Endodermal cell (in vitro differentiated cells): ENCODE measurements at regions not wholly inside any gene's neighbourhood (a gene's known extent, or its start where the extent isn't known, plus 50 kb on each side); places are given as distances from the start of the nearest gene placed in this dataset.

ENCODE experiments used
- DNase-seq: peaks from one replicate; pipeline ENCODE4 v3.0.0-alpha.2; 2017
- H3K27ac ChIP-seq: 2 replicates; pipeline ENCODE4 v1.5.1; 2013; ENCODE audit warnings: mild to moderate bottlenecking, low read depth, low read length, moderate library complexity
- H3K27me3 ChIP-seq: 2 replicates; pipeline ENCODE4 v1.6.1; 2013; ENCODE audit warnings: mild to moderate bottlenecking, low read length, moderate library complexity; ENCODE audit not compliant: insufficient read depth, control insufficient read depth, poor library complexity, severe bottlenecking
- H3K36me3 ChIP-seq: 2 replicates; pipeline ENCODE4 v1.7.0; 2013; ENCODE audit warnings: mild to moderate bottlenecking, low read length, moderate library complexity; ENCODE audit not compliant: control insufficient read depth, insufficient read depth
- H3K4me1 ChIP-seq: one replicate; pipeline ENCODE4 v1.7.0; 2013; ENCODE audit warnings: low read length; ENCODE audit not compliant: control insufficient read depth, insufficient read depth
- H3K4me3 ChIP-seq: 2 replicates; pipeline ENCODE4 v1.5.1; 2013; ENCODE audit warnings: mild to moderate bottlenecking, low read length, moderate library complexity
- H3K9ac ChIP-seq: 2 replicates; pipeline ENCODE4 v1.6.1; 2013; ENCODE audit warnings: mild to moderate bottlenecking, low read length, moderate library complexity; ENCODE audit not compliant: poor library complexity, severe bottlenecking; ENCODE audit errors: extremely low read depth
- H3K9me3 ChIP-seq: 2 replicates; pipeline ENCODE4 v1.6.1; 2013; ENCODE audit warnings: mild to moderate bottlenecking, low read length, moderate library complexity; ENCODE audit not compliant: control insufficient read depth
- H3K27ac Mint-ChIP-seq: 2 replicates; pipeline ENCODE4 v1.8.0; 2020; ENCODE audit warnings: mixed read lengths
- H3K27me3 Mint-ChIP-seq: 2 replicates; pipeline ENCODE4 v1.8.0; 2021; ENCODE audit warnings: mild to moderate bottlenecking, mixed read lengths; ENCODE audit not compliant: insufficient read depth
- H3K36me3 Mint-ChIP-seq: 2 replicates; pipeline ENCODE4 v1.8.0; 2020; ENCODE audit warnings: low read depth, mixed read lengths
- H3K4me1 Mint-ChIP-seq: 2 replicates; pipeline ENCODE4 v1.8.0; 2020; ENCODE audit warnings: mixed read lengths
- H3K4me3 Mint-ChIP-seq: 2 replicates; pipeline ENCODE4 v1.8.0; 2020; ENCODE audit warnings: mild to moderate bottlenecking, moderate library complexity, mixed read lengths
- H3K9me3 Mint-ChIP-seq: 2 replicates; pipeline ENCODE4 v1.8.0; 2020; ENCODE audit warnings: mild to moderate bottlenecking, mixed read lengths
- CTCF ChIP-seq: fragments of 200-600 bp; sonication (generic); conservative IDR thresholded peaks from 2 replicates; pipeline ENCODE4 v1.5.0; 2021; ENCODE audit warnings: antibody characterized with exemption, mild to moderate bottlenecking
- WGBS, 2 experiments: methylation state at CpG; one replicate each; pipeline versions ENCODE4 v1.1.5 to v1.1.7; 2013; ENCODE audit warnings: missing lambda C conversion rate in 2 of 2, mixed read lengths in 1 of 2; ENCODE audit not compliant: insufficient coverage in 1 of 2, insufficient read length in 1 of 2; 5-methylcytosine and 5-hydroxymethylcytosine counted together

GRCh38 chr10:123606006-123606405 is 60.1 kb upstream of the GPR26 start:
- Histone ChIP-seq H3K9ac (no peak overlapping the region), H3K27me3 (no peaks in the 10 kb centered on the region), H3K4me3 (no peak overlapping the region), H3K9me3 (no peaks in the 10 kb centered on the region), H3K27ac (no peak overlapping the region), H3K4me1 (peaks cover 3% of the 10 kb centered on the region), H3K36me3 (no peaks in the 10 kb centered on the region)
- peaks cover 37% of the 10 kb centered on the region for H3K4me1 Mint-ChIP-seq
- H3K36me3 Mint-ChIP-seq: no peaks in the 10 kb centered on the region
- 89 to 91% methylated on average over 7 to 9 of the region's 9 CpGs for WGBS, 2 experiments
- no peak for TF ChIP-seq CTCF
- H3K27me3 Mint-ChIP-seq: peaks cover 3% of the 10 kb centered on the region
- no peak overlapping the region for H3K27ac Mint-ChIP-seq
- DNase-seq: no peak
- H3K9me3 Mint-ChIP-seq: peaks cover 7% of the 10 kb centered on the region
- no peak overlapping the region for H3K4me3 Mint-ChIP-seq

DNA sequence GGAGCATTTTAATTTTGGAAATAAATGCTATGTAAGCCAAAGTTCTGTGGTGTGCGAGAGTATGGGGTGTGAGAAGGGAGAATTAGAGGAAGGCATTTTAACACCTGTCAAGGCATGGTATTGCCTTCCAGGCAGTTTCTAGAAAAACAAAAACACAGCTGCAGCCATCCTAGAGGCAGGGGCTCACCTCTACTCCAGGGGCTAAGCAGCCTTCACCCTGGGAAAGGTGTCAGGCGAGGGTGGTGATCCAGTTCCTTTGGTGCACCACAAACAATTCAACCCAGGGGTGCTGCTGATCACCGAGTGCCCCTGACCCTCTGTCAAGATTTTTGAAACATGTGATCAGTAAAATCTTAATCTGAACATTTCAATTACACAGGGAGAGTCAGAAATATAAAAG is 59.2 kb upstream of the GPR26 start:
- TF ChIP-seq CTCF: no peak
- WGBS, 2 experiments: 0 to 51% methylated on average over 1 to 3 of the region's 3 CpGs
- no peak overlapping the region for H3K27ac Mint-ChIP-seq
- H3K9me3 ChIP-seq: no peaks in the 10 kb centered on the region
- H3K4me1 Mint-ChIP-seq: peaks cover 37% of the 10 kb centered on the region
- DNase-seq: peak; percentile 68
- H3K27me3 Mint-ChIP-seq: peaks cover 3% of the 10 kb centered on the region
- no peak overlapping the region for H3K4me3 ChIP-seq
- no peak overlapping the region for H3K27ac ChIP-seq
- no peak overlapping the region for H3K9ac ChIP-seq
- peaks cover 3% of the 10 kb centered on the region for H3K4me1 ChIP-seq
- H3K4me3 Mint-ChIP-seq: peak overlapping the region; percentile 16
- H3K27me3 ChIP-seq: no peaks in the 10 kb centered on the region
- no peaks in the 10 kb centered on the region for H3K9me3 Mint-ChIP-seq
- H3K36me3 ChIP-seq: no peaks in the 10 kb centered on the region
- no peaks in the 10 kb centered on the region for H3K36me3 Mint-ChIP-seq

DNA sequence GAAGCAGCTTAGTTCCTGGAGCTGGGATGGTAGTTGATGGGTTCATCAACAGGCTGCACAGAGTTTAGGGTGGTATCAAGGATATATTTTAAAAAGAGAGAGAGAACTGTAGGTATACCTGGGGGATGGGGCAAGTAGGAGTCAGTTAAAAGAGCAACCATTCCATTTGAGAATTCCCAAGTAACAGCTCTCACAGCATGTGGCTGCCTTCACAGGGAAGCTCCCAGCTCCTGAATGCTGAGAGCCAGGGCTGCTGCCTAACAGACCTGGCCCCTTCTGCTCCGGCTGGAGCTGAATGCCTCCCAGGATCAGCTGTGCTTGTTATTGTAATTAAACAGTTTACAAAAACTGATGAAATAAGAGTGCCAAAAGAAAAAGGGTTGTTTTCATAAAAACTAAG is 58.8 kb upstream of the GPR26 start:
- Histone ChIP-seq H3K27me3 (no peaks in the 10 kb centered on the region), H3K4me3 (no peak overlapping the region), H3K9me3 (no peaks in the 10 kb centered on the region), H3K36me3 (no peaks in the 10 kb centered on the region), H3K27ac (no peak overlapping the region), H3K4me1 (peaks cover 3% of the 10 kb centered on the region), H3K9ac (no peak overlapping the region)
- Mint-ChIP-seq H3K36me3 (no peaks in the 10 kb centered on the region), H3K4me3 (peak overlapping the region; percentile 16), H3K9me3 (no peaks in the 10 kb centered on the region), H3K27ac (no peak overlapping the region), H3K4me1 (peaks cover 37% of the 10 kb centered on the region), H3K27me3 (peaks cover 3% of the 10 kb centered on the region)
- 6% methylated on average over 1 of the region's 1 CpG; no CpG with 5 or more reads in 1 of the 2 experiments for WGBS, 2 experiments
- DNase-seq: peak; percentile 92
- no peak for TF ChIP-seq CTCF
